ENCODE measurements at regions not wholly inside any gene's neighbourhood (a gene's known extent, or its start where the extent isn't known, plus 50 kb on each side); places are given as distances from the start of the nearest gene placed in this dataset.
A peak's percentile ranks its signal among the peaks of the same experiment; 100 is the strongest.
"Not testable (repeated sequence)": the region's sequence is repeated elsewhere in the genome, so short reads cannot be mapped to it uniquely, and the experiment has no call there.

- intact Hi-C loops (cut with DNase I) = loop anchor here (5.0 to 10.0 kb wide), 2 partner anchors 187 to 190 kb away; no protein-coding TSS in a partner anchor
- not testable (repeated sequence) for DNase-seq, ATAC-seq
These were observed 571.6 kb downstream of the KCNA4 start for GRCh38 chr11:29445191-29445590.

GRCh38 chr11:29438815-29439214 lies 578.0 kb downstream of the KCNA4 start:
- intact Hi-C loops (cut with DNase I) = loop anchor here in 1 of 2 donors (10.0 kb wide), 2 partner anchors 706 to 876 kb away; no protein-coding TSS in a partner anchor
- ATAC-seq = no peak

GRCh38 chr11:29435421-29435820 lies 581.4 kb downstream of the KCNA4 start:
- intact Hi-C loops (cut with DNase I) = loop anchor here in 1 of 2 donors (10.0 kb wide), 2 partner anchors 709 to 879 kb away; no protein-coding TSS in a partner anchor
- no peak for ATAC-seq
- DNase-seq = no peak

More at GRCh38 chr11:29438815-29439214, 578.0 kb downstream of the KCNA4 start:
- DNase-seq = no peak

- intact Hi-C loops (cut with DNase I) = loop anchor here in 1 of 2 donors (5.0 to 10.0 kb wide), 3 partner anchors 712 to 1484 kb away; no protein-coding TSS in a partner anchor
These were observed 584.0 kb downstream of the KCNA4 start for GRCh38 chr11:29432719-29433325.

GRCh38 chr11:29405305-29405704 lies 611.5 kb downstream of the KCNA4 start:
- no peak for ATAC-seq
- DNase-seq = no peak
- intact Hi-C loops (cut with DNase I) = no loop called here

More at GRCh38 chr11:29432719-29433325, 584.0 kb downstream of the KCNA4 start:
- no peak for DNase-seq
- no peak for ATAC-seq

- no peak for ATAC-seq
- intact Hi-C loops (cut with DNase I) = no loop called here
- DNase-seq = no peak
These were observed 621.2 kb downstream of the KCNA4 start for GRCh38 chr11:29395555-29396072.

GRCh38 chr11:29389793-29390192 lies 627.0 kb downstream of the KCNA4 start:
- ATAC-seq (no peak), DNase-seq (no peak)
- intact Hi-C loops (cut with DNase I) = no loop called here

GRCh38 chr11:29373725-29374124 lies 643.1 kb downstream of the KCNA4 start:
- intact Hi-C loops (cut with DNase I) = no loop called here
- ATAC-seq (no peak), DNase-seq (no peak)

GRCh38 chr11:29368126-29368525 lies 648.7 kb downstream of the KCNA4 start:
- DNase-seq (no peak), ATAC-seq (no peak)
- intact Hi-C loops (cut with DNase I) = no loop called here

- DNase-seq (no peak), ATAC-seq (no peak)
These were observed 652.8 kb downstream of the KCNA4 start for GRCh38 chr11:29364006-29364405.

GRCh38 chr11:29361369-29361768 lies 655.5 kb downstream of the KCNA4 start:
- DNase-seq (no peak), ATAC-seq (no peak)
- intact Hi-C loops (cut with DNase I) = no loop called here

More at GRCh38 chr11:29364006-29364405, 652.8 kb downstream of the KCNA4 start:
- intact Hi-C loops (cut with DNase I) = no loop called here

- ATAC-seq (no peak), DNase-seq (no peak)
- intact Hi-C loops (cut with DNase I) = no loop called here
These were observed 663.0 kb downstream of the KCNA4 start for GRCh38 chr11:29353833-29354232.

- intact Hi-C loops (cut with DNase I) = no loop called here
- DNase-seq = no peak
- no peak for ATAC-seq
These were observed 664.5 kb downstream of the KCNA4 start for GRCh38 chr11:29352273-29352795.

GRCh38 chr11:29351301-29351873 lies 665.4 kb downstream of the KCNA4 start:
- intact Hi-C loops (cut with DNase I) = no loop called here
- no peak for ATAC-seq
- no peak for DNase-seq

GRCh38 chr11:29343465-29344333 lies 673.1 kb downstream of the KCNA4 start:
- intact Hi-C loops (cut with DNase I) = no loop called here
- DNase-seq (peak; percentile 31), ATAC-seq (peak; percentile 41 to 73)

- no peak for DNase-seq
- ATAC-seq = no peak
- intact Hi-C loops (cut with DNase I) = no loop called here
These were observed 679.9 kb downstream of the KCNA4 start for GRCh38 chr11:29336727-29337575.

- no peak for DNase-seq
- no peak for ATAC-seq
- intact Hi-C loops (cut with DNase I) = loop anchor here in 1 of 2 donors (2.0 kb wide), 1 partner anchor 1636 kb away; no protein-coding TSS in a partner anchor
These were observed 682.1 kb downstream of the KCNA4 start for GRCh38 chr11:29334776-29335130.

- intact Hi-C loops (cut with DNase I) = loop anchor here in 1 of 2 donors (2.0 kb wide), 1 partner anchor 1635 kb away; no protein-coding TSS in a partner anchor
- ATAC-seq = peak in 1 of 2 donors; percentile 37
- no peak for DNase-seq
These were observed 682.6 kb downstream of the KCNA4 start for GRCh38 chr11:29333993-29334775.
